ENCODE measurements at regions not wholly inside any gene's neighbourhood (a gene's known extent, or its start where the extent isn't known, plus 50 kb on each side); places are given as distances from the start of the nearest gene placed in this dataset.
"Not testable (repeated sequence)": the region's sequence is repeated elsewhere in the genome, so short reads cannot be mapped to it uniquely, and the experiment has no call there.

GRCh38 chr6:121764493-121764892 lies 329.0 kb downstream of the GJA1 start:
- no peak for DNase-seq (ENCODE audit: low spot score)

GRCh38 chr6:121765060-121765459 lies 329.6 kb downstream of the GJA1 start:
- DNase-seq (ENCODE audit: low spot score) = no peak

GRCh38 chr6:121767211-121767610 lies 331.8 kb downstream of the GJA1 start:
- no peak for DNase-seq (ENCODE audit: low spot score)

- peak; percentile 55 for DNase-seq (ENCODE audit: low spot score)
Measured at GRCh38 chr6:121770943-121771342, 335.5 kb downstream of the GJA1 start.

- no peak for DNase-seq (ENCODE audit: low spot score)
Measured at GRCh38 chr6:121771937-121772720, 336.7 kb downstream of the GJA1 start.

- DNase-seq (ENCODE audit: low spot score) = no peak
Measured at GRCh38 chr6:121776054-121776453, 340.6 kb downstream of the GJA1 start.

GRCh38 chr6:121780325-121781321 lies 345.2 kb downstream of the GJA1 start:
- no peak for DNase-seq (ENCODE audit: low spot score)

- no peak for DNase-seq (ENCODE audit: low spot score)
Measured at GRCh38 chr6:121791396-121792315, 356.2 kb downstream of the GJA1 start.

- DNase-seq (ENCODE audit: low spot score) = peak; percentile 17
Measured at GRCh38 chr6:121794630-121795029, 359.2 kb downstream of the GJA1 start.

- DNase-seq (ENCODE audit: low spot score) = not testable (repeated sequence)
Measured at GRCh38 chr6:121797598-121797997, 362.2 kb downstream of the GJA1 start.

GRCh38 chr6:121798126-121798525 lies 362.7 kb downstream of the GJA1 start:
- DNase-seq (ENCODE audit: low spot score) = not testable (repeated sequence)

GRCh38 chr6:121799574-121799973 lies 364.1 kb downstream of the GJA1 start:
- no peak for DNase-seq (ENCODE audit: low spot score)

- DNase-seq (ENCODE audit: low spot score) = no peak
Measured at GRCh38 chr6:121800047-121800446, 364.6 kb downstream of the GJA1 start.

GRCh38 chr6:121806116-121806515 lies 370.7 kb downstream of the GJA1 start:
- no peak for DNase-seq (ENCODE audit: low spot score)

GRCh38 chr6:121809211-121809610 lies 373.8 kb downstream of the GJA1 start:
- no peak for DNase-seq (ENCODE audit: low spot score)

GRCh38 chr6:121810158-121811032 lies 374.9 kb downstream of the GJA1 start:
- DNase-seq (ENCODE audit: low spot score) = no peak

GRCh38 chr6:121811106-121811505 lies 375.7 kb downstream of the GJA1 start:
- DNase-seq (ENCODE audit: low spot score) = no peak

- DNase-seq (ENCODE audit: low spot score) = no peak
Measured at GRCh38 chr6:121816361-121816760, 380.9 kb downstream of the GJA1 start.

GRCh38 chr6:121816906-121817540 lies 381.6 kb downstream of the GJA1 start:
- no peak for DNase-seq (ENCODE audit: low spot score)

GRCh38 chr6:121823437-121823851 lies 388.0 kb downstream of the GJA1 start:
- DNase-seq (ENCODE audit: low spot score) = no peak
